GM12878 (cell line): ENCODE measurements at regions not wholly inside any gene's neighbourhood (a gene's known extent, or its start where the extent isn't known, plus 50 kb on each side); places are given as distances from the start of the nearest gene placed in this dataset.

Source experiments
- ATAC-seq: fragments of 200-7000 bp; cut with Tn5 transposase; 3 replicates; pipeline ENCODE4 v1.9.1; 2020; ENCODE audit warnings: mild to moderate bottlenecking, moderate library complexity
- BruUV-seq: library from RNA; stranded (reverse); fragments of 400-500 nt; replicated peaks from 2 replicates; lab custom pipeline; 2021; lab: Mats Ljungman, UMichigan
- CTCF ChIA-PET: fragments of 300-600 bp; sonication (Branson Sonifier 250); formaldehyde crosslinking; extraction: SDS; loops from one replicate; lab custom pipeline; 2021; ENCODE audit warnings: inconsistent platforms; lab: Yijun Ruan, JAX
- POLR2A ChIA-PET: fragments of 350-600 bp; formaldehyde crosslinking; extraction: SDS; loops from one replicate; lab custom pipeline; 2021; ENCODE audit warnings: inconsistent platforms; lab: Charles Lee
- RAD21 ChIA-PET: fragments of 300-600 bp; sonication (Branson Sonifier 250); formaldehyde crosslinking; loops from one replicate; lab custom pipeline; 2023; ENCODE audit warnings: antibody characterized with exemption; ENCODE audit not compliant: unreplicated experiment; lab: Charles Lee
- SMC1A ChIA-PET: fragments of 300-600 bp; sonication (Branson Sonifier 250); formaldehyde crosslinking; loops from one replicate; lab custom pipeline; 2023; ENCODE audit not compliant: unreplicated experiment, uncharacterized antibody; lab: Charles Lee
- DNase-seq: peaks from one replicate; pipeline ENCODE4 v3.0.0-alpha.2; 2011; ENCODE audit warnings: low read depth, low spot score
- FAIRE-seq: peaks from 3 replicates; lab custom pipeline; 2011; peaks lifted over from hg19 to GRCh38; lab: Jason Lieb, UNC
- H2AFZ ChIP-seq: 2 replicates; pipeline ENCODE4 v1.6.0; 2011; ENCODE audit warnings: low read depth, low read length, control low read depth; ENCODE audit not compliant: control insufficient read depth
- H3K27ac ChIP-seq: 2 replicates; pipeline ENCODE4 v1.5.1; 2011; ENCODE audit warnings: control low read depth; ENCODE audit not compliant: control insufficient read depth, insufficient read depth
- H3K27me3 ChIP-seq, 2 experiments: replicated peaks in 1 of 2; 2 replicates each; pipeline versions ENCODE4 v1.6.0 to v1.6.1; 2011; ENCODE audit warnings: low read length in 1 of 2; ENCODE audit not compliant: control insufficient read depth in 2 of 2, insufficient read depth in 2 of 2
- H3K36me3 ChIP-seq, 2 experiments: 2 replicates each; pipeline ENCODE4 v1.5.1; 2011; ENCODE audit warnings: low read length in 1 of 2; ENCODE audit not compliant: control insufficient read depth in 2 of 2, insufficient read depth in 2 of 2
- H3K4me1 ChIP-seq: 2 replicates; pipeline ENCODE4 v1.6.1; 2011; ENCODE audit warnings: mild to moderate bottlenecking, low read length, moderate library complexity, mixed read lengths; ENCODE audit not compliant: control insufficient read depth, insufficient read depth
- H3K4me2 ChIP-seq: 2 replicates; pipeline ENCODE4 v1.6.0; 2011; ENCODE audit warnings: control low read depth; ENCODE audit not compliant: control insufficient read depth, insufficient read depth
- H3K4me3 ChIP-seq: fragments of 200-600 bp; sonication (generic); 2 replicates; pipeline ENCODE4 v1.5.1; 2016
- H3K79me2 ChIP-seq: 2 replicates; pipeline ENCODE4 v1.6.0; 2011; ENCODE audit warnings: low read length; ENCODE audit not compliant: control insufficient read depth, insufficient read depth
- H3K9ac ChIP-seq: 2 replicates; pipeline ENCODE4 v1.8.0; 2011; ENCODE audit warnings: low read length, control low read depth, mixed read lengths; ENCODE audit not compliant: control insufficient read depth, insufficient read depth
- H3K9me3 ChIP-seq: replicated peaks from 3 replicates; pipeline ENCODE4 v1.5.1; 2011; ENCODE audit warnings: mild to moderate bottlenecking, low read length; ENCODE audit not compliant: control insufficient read depth, insufficient read depth
- H4K20me1 ChIP-seq: 2 replicates; pipeline ENCODE4 v1.6.0; 2011; ENCODE audit not compliant: control insufficient read depth, insufficient read depth
- CREM ChIP-seq: IDR thresholded peaks from 2 replicates; pipeline ENCODE4 v1.6.1; 2014; ENCODE audit warnings: antibody characterized with exemption, low read depth
- CUX1 ChIP-seq: IDR thresholded peaks from 2 replicates; pipeline ENCODE4 v1.6.1; 2012; ENCODE audit warnings: improper control_type of control experiment, low read depth, low read length; ENCODE audit not compliant: insufficient replicate concordance
- FOXM1 ChIP-seq: IDR thresholded peaks from 2 replicates; pipeline ENCODE4 v1.6.1; 2012; ENCODE audit warnings: low read depth, mild to moderate bottlenecking, inconsistent platforms, low read length, moderate library complexity
- KAT2A ChIP-seq: conservative IDR thresholded peaks from 2 replicates; pipeline ENCODE4 v1.6.1; 2011; ENCODE audit warnings: low read depth, low read length; ENCODE audit not compliant: control insufficient read depth
- MEF2B ChIP-seq: fragments of 450-650 bp; IDR thresholded peaks from 2 replicates; pipeline ENCODE4 v1.6.1; 2018; ENCODE audit warnings: mild to moderate bottlenecking, moderate library complexity; ENCODE audit not compliant: partially characterized antibody, poor library complexity, severe bottlenecking
- MTA2 ChIP-seq: fragments of 450-650 bp; IDR thresholded peaks from 2 replicates; pipeline ENCODE4 v1.6.1; 2016; ENCODE audit warnings: low read depth, mild to moderate bottlenecking, moderate library complexity
- POLR2AphosphoS2 ChIP-seq: IDR thresholded peaks from 2 replicates; pipeline ENCODE4 v1.6.1; 2011; ENCODE audit warnings: low read depth, mild to moderate bottlenecking, low read length, improper control_type of control experiment, moderate library complexity
- RAD51 ChIP-seq: fragments of 450-650 bp; IDR thresholded peaks from 2 replicates; pipeline ENCODE4 v1.6.1; 2016; ENCODE audit warnings: moderate library complexity, mild to moderate bottlenecking, inconsistent platforms
- SMAD1 ChIP-seq: fragments of 450-650 bp; IDR thresholded peaks from 2 replicates; pipeline ENCODE4 v1.6.1; 2018; ENCODE audit warnings: mild to moderate bottlenecking, low read depth; ENCODE audit not compliant: partially characterized antibody
- SUPT20H ChIP-seq: IDR thresholded peaks from 2 replicates; pipeline ENCODE4 v1.6.1; 2011; ENCODE audit warnings: low read depth, mild to moderate bottlenecking, low read length, moderate library complexity, borderline replicate concordance; ENCODE audit not compliant: control insufficient read depth
- TARDBP ChIP-seq: IDR thresholded peaks from 2 replicates; pipeline ENCODE4 v1.6.1; 2016; ENCODE audit warnings: borderline replicate concordance
- ZNF207 ChIP-seq: fragments of 450-650 bp; IDR thresholded peaks from 2 replicates; pipeline ENCODE4 v1.6.1; 2014; ENCODE audit warnings: antibody characterized with exemption, mild to moderate bottlenecking, borderline replicate concordance
- WGBS: methylation state at CpG from one replicate; pipeline ENCODE4 v1.1.6; 2016; ENCODE audit warnings: low lambda C conversion rate; ENCODE audit not compliant: insufficient replicate concordance, insufficient coverage; ENCODE audit errors: missing lambda C conversion rate; 5-methylcytosine and 5-hydroxymethylcytosine counted together
- in situ Hi-C: fragments of 300-500 bp; cut with MboI; formaldehyde crosslinking; loops from 9 replicates; pipeline ENCODE4 v1.14.3; 2018; ENCODE audit warnings: mixed read lengths
- intact Hi-C: fragments of 100-400 bp; cut with micrococcal nuclease; formaldehyde crosslinking; loops from one replicate; pipeline ENCODE4 v1.14.2; 2022; ENCODE audit not compliant: unreplicated experiment

DNA sequence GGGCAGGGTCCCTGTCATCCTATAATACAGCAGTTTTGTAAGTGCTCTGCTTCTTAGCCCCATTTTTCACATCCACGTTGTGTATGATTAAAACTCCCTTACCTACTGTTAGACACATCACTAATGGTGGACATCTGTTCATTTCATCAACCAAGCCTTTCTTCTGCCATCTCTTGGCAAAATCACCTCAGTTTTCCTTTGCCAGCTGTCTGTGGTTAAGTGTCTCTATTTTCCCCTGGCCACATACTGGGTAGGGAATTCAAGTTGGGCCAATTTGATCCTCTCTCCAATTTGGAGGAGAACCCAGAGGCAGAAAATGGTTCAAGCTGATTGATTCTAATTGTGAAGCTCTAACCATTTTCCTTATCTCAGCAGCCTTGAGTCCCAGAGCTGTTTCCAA lies 436.1 kb downstream of the PCDH7 start:
- no peak overlapping the region for H3K9ac ChIP-seq
- POLR2A ChIA-PET, result no interaction called here
- intact Hi-C loops, result no loop called here
- no peak overlapping the region for H3K4me2 ChIP-seq
- no peaks in the 10 kb centered on the region for H3K27me3 ChIP-seq
- no peak for TF ChIP-seq POLR2AphosphoS2
- TF ChIP-seq KAT2A, result no peak
- TF ChIP-seq SUPT20H, result no peak
- TF ChIP-seq TARDBP, result no peak
- TF ChIP-seq RAD51, result no peak
- TF ChIP-seq ZNF207, result no peak
- no peak for TF ChIP-seq CREM
- TF ChIP-seq MEF2B, result no peak
- TF ChIP-seq MTA2, result no peak
- no peak for TF ChIP-seq CUX1
- TF ChIP-seq SMAD1, result no peak
- TF ChIP-seq FOXM1, result no peak
- H3K4me1 ChIP-seq, result no peaks in the 10 kb centered on the region
- DNase-seq (no peak), FAIRE-seq (no peak), ATAC-seq (no peak)
- H3K4me3 ChIP-seq, result no peak overlapping the region
- no peaks in the 10 kb centered on the region for H3K36me3 ChIP-seq
- H3K27ac ChIP-seq, result no peak overlapping the region
- H4K20me1 ChIP-seq, result no peaks in the 10 kb centered on the region
- BruUV-seq, result no TSS peak
- H3K79me2 ChIP-seq, result no peaks in the 10 kb centered on the region
- no peak overlapping the region for H2AFZ ChIP-seq
- no peaks in the 10 kb centered on the region for H3K9me3 ChIP-seq
- in situ Hi-C loops, result no loop called here
- WGBS, result 0% methylated on average over 1 of the region's 1 CpG
- SMC1A ChIA-PET, result no interaction called here
- RAD21 ChIA-PET, result no interaction called here
- CTCF ChIA-PET, result no interaction called here
